ENCODE measurements at regions not wholly inside any gene's neighbourhood (a gene's known extent, or its start where the extent isn't known, plus 50 kb on each side); places are given as distances from the start of the nearest gene placed in this dataset.

GRCh38 chr10:78459639-78460037, 426.0 kb downstream of the RPS24 start:
- Histone ChIP-seq H3K36me3 (ENCODE audit: control insufficient read depth in 4 of 4, insufficient read depth in 4 of 4, low read length in 4 of 4) (no peaks in the 10 kb centered on the region), H3K9me3 (ENCODE audit: control insufficient read depth in 4 of 4, insufficient read depth in 3 of 4, low read length in 3 of 4) (no peaks in the 10 kb centered on the region), H3K27me3 (ENCODE audit: control insufficient read depth in 3 of 3, insufficient read depth in 3 of 3, low read length in 2 of 3) (no peaks in the 10 kb centered on the region), H3K27ac (ENCODE audit: low read depth in 1 of 2, low read length in 1 of 2) (no peak overlapping the region), H3K4me3 (no peak overlapping the region), H3K4me1 (ENCODE audit: control insufficient read depth in 5 of 5, insufficient read depth in 5 of 5, low read length in 5 of 5) (peaks cover 0 to 10% (median 0%) of the 10 kb centered on the region in 5 donors), H3K9ac (ENCODE audit: insufficient read depth in 1 of 2, low read length in 2 of 2) (no peak overlapping the region)
- WGBS, 2 donors, result 94 to 96% methylated on average over 3 of the region's 3 CpGs
- TF ChIP-seq CTCF (IDR thresholded peaks at IDR 0.05; ENCODE audit: control extremely low read depth, extremely low read depth), result no peak
- ATAC-seq (ENCODE audit: insufficient read depth, low FRiP score) (no peak), DNase-seq (no peak)

- Histone ChIP-seq H3K4me1 (ENCODE audit: control insufficient read depth in 5 of 5, insufficient read depth in 5 of 5, low read length in 5 of 5) (peaks cover 0 to 12% (median 0%) of the 10 kb centered on the region in 5 donors), H3K27me3 (ENCODE audit: control insufficient read depth in 3 of 3, insufficient read depth in 3 of 3, low read length in 2 of 3) (no peaks in the 10 kb centered on the region), H3K27ac (ENCODE audit: low read depth in 1 of 2, low read length in 1 of 2) (no peak overlapping the region), H3K36me3 (ENCODE audit: control insufficient read depth in 4 of 4, insufficient read depth in 4 of 4, low read length in 4 of 4) (no peaks in the 10 kb centered on the region), H3K9ac (ENCODE audit: insufficient read depth in 1 of 2, low read length in 2 of 2) (no peak overlapping the region), H3K9me3 (ENCODE audit: control insufficient read depth in 4 of 4, insufficient read depth in 3 of 4, low read length in 3 of 4) (no peaks in the 10 kb centered on the region), H3K4me3 (no peak overlapping the region)
- ATAC-seq (ENCODE audit: insufficient read depth, low FRiP score) (no peak), DNase-seq (no peak)
- no peak for TF ChIP-seq CTCF (IDR thresholded peaks at IDR 0.05; ENCODE audit: control extremely low read depth, extremely low read depth)
Measured at GRCh38 chr10:78460204-78460603, 426.5 kb downstream of the RPS24 start.

GRCh38 chr10:78461333-78461732, 427.7 kb downstream of the RPS24 start:
- Histone ChIP-seq H3K27ac (ENCODE audit: low read depth in 1 of 2, low read length in 1 of 2) (no peak overlapping the region), H3K4me1 (ENCODE audit: control insufficient read depth in 5 of 5, insufficient read depth in 5 of 5, low read length in 5 of 5) (peaks cover 0 to 14% (median 0%) of the 10 kb centered on the region in 5 donors), H3K27me3 (ENCODE audit: control insufficient read depth in 3 of 3, insufficient read depth in 3 of 3, low read length in 2 of 3) (no peaks in the 10 kb centered on the region), H3K36me3 (ENCODE audit: control insufficient read depth in 4 of 4, insufficient read depth in 4 of 4, low read length in 4 of 4) (no peaks in the 10 kb centered on the region), H3K9ac (ENCODE audit: insufficient read depth in 1 of 2, low read length in 2 of 2) (no peak overlapping the region), H3K9me3 (ENCODE audit: control insufficient read depth in 4 of 4, insufficient read depth in 3 of 4, low read length in 3 of 4) (no peaks in the 10 kb centered on the region), H3K4me3 (no peak overlapping the region)
- TF ChIP-seq CTCF (IDR thresholded peaks at IDR 0.05; ENCODE audit: control extremely low read depth, extremely low read depth), result no peak
- ATAC-seq (ENCODE audit: insufficient read depth, low FRiP score) (no peak), DNase-seq (no peak)
- WGBS, 2 donors, result 93 to 96% methylated on average over 4 of the region's 4 CpGs

GRCh38 chr10:78462176-78462575, 428.5 kb downstream of the RPS24 start:
- WGBS, 2 donors, result 65 to 91% methylated on average over 4 of the region's 4 CpGs
- Histone ChIP-seq H3K4me1 (ENCODE audit: control insufficient read depth in 5 of 5, insufficient read depth in 5 of 5, low read length in 5 of 5) (peaks cover 0 to 14% (median 0%) of the 10 kb centered on the region in 5 donors), H3K27ac (ENCODE audit: low read depth in 1 of 2, low read length in 1 of 2) (no peak overlapping the region), H3K27me3 (ENCODE audit: control insufficient read depth in 3 of 3, insufficient read depth in 3 of 3, low read length in 2 of 3) (no peaks in the 10 kb centered on the region), H3K36me3 (ENCODE audit: control insufficient read depth in 4 of 4, insufficient read depth in 4 of 4, low read length in 4 of 4) (no peaks in the 10 kb centered on the region), H3K4me3 (no peak overlapping the region), H3K9ac (ENCODE audit: insufficient read depth in 1 of 2, low read length in 2 of 2) (no peak overlapping the region), H3K9me3 (ENCODE audit: control insufficient read depth in 4 of 4, insufficient read depth in 3 of 4, low read length in 3 of 4) (no peaks in the 10 kb centered on the region)
- ATAC-seq (ENCODE audit: insufficient read depth, low FRiP score) (no peak), DNase-seq (no peak)
- TF ChIP-seq CTCF (IDR thresholded peaks at IDR 0.05; ENCODE audit: control extremely low read depth, extremely low read depth), result no peak

Measured in lung (tissue), 11 donors.